Astrocyte (in vitro differentiated cells and primary cell): ENCODE measurements at regions not wholly inside any gene's neighbourhood (a gene's known extent, or its start where the extent isn't known, plus 50 kb on each side); places are given as distances from the start of the nearest gene placed in this dataset.

ENCODE experiments used
- DNase-seq: peaks from one replicate; pipeline ENCODE4 v3.0.0-alpha.2; 2010; ENCODE audit warnings: low read depth
- FAIRE-seq: peaks from 2 replicates; lab custom pipeline; 2011; peaks lifted over from hg19 to GRCh38; lab: Jason Lieb, UNC
- H2AFZ ChIP-seq: 2 replicates; pipeline ENCODE4 v1.6.0; 2012; ENCODE audit warnings: low read depth, low read length, inconsistent platforms
- H3K27ac ChIP-seq: 2 replicates; pipeline ENCODE4 v1.5.1; 2011; ENCODE audit warnings: low read depth, low read length, inconsistent platforms
- H3K27me3 ChIP-seq: 2 replicates; pipeline ENCODE4 v1.6.0; 2011; ENCODE audit warnings: low read length, inconsistent platforms; ENCODE audit not compliant: insufficient read depth
- H3K36me3 ChIP-seq: 2 replicates; pipeline ENCODE4 v1.5.1; 2011; ENCODE audit warnings: low read length, inconsistent platforms; ENCODE audit not compliant: insufficient read depth
- H3K4me1 ChIP-seq: 2 replicates; pipeline ENCODE4 v1.5.1; 2011; ENCODE audit warnings: low read length, inconsistent platforms; ENCODE audit not compliant: insufficient read depth
- H3K4me2 ChIP-seq: 2 replicates; pipeline ENCODE4 v1.6.0; 2012; ENCODE audit warnings: low read length, inconsistent platforms
- H3K4me3 ChIP-seq: 2 replicates; pipeline ENCODE4 v1.5.1; 2011; ENCODE audit warnings: low read depth, mild to moderate bottlenecking, low read length, inconsistent platforms; ENCODE audit not compliant: insufficient read depth
- H3K79me2 ChIP-seq: 2 replicates; pipeline ENCODE4 v1.6.0; 2012; ENCODE audit warnings: mild to moderate bottlenecking, low read length, inconsistent platforms; ENCODE audit not compliant: insufficient read depth
- H3K9ac ChIP-seq: 2 replicates; pipeline ENCODE4 v1.6.0; 2012; ENCODE audit warnings: mild to moderate bottlenecking, low read length, inconsistent platforms
- H3K9me3 ChIP-seq: 2 replicates; pipeline ENCODE4 v1.5.1; 2012; ENCODE audit warnings: low read depth, mild to moderate bottlenecking, low read length, inconsistent platforms; ENCODE audit not compliant: insufficient read depth
- H4K20me1 ChIP-seq: 2 replicates; pipeline ENCODE4 v1.6.0; 2012; ENCODE audit warnings: low read length, inconsistent platforms; ENCODE audit not compliant: insufficient read depth
- H3K27ac Mint-ChIP-seq: one replicate; pipeline ENCODE4 v1.8.0; 2021; ENCODE audit warnings: mild to moderate bottlenecking, mixed read lengths; ENCODE audit not compliant: unreplicated experiment
- H3K27me3 Mint-ChIP-seq: one replicate; pipeline ENCODE4 v1.8.0; 2021; ENCODE audit warnings: low read depth, mixed read lengths; ENCODE audit not compliant: unreplicated experiment
- H3K36me3 Mint-ChIP-seq: one replicate; pipeline ENCODE4 v1.8.0; 2021; ENCODE audit warnings: low read depth, mixed read lengths; ENCODE audit not compliant: unreplicated experiment
- H3K4me1 Mint-ChIP-seq: one replicate; pipeline ENCODE4 v1.8.0; 2021; ENCODE audit warnings: low read depth, mixed read lengths; ENCODE audit not compliant: unreplicated experiment
- H3K4me3 Mint-ChIP-seq: one replicate; pipeline ENCODE4 v1.8.0; 2021; ENCODE audit warnings: mild to moderate bottlenecking, moderate library complexity, mixed read lengths; ENCODE audit not compliant: unreplicated experiment
- H3K9me3 Mint-ChIP-seq: one replicate; pipeline ENCODE4 v1.8.0; 2021; ENCODE audit warnings: mild to moderate bottlenecking, mixed read lengths; ENCODE audit not compliant: unreplicated experiment
- EZH2 ChIP-seq: IDR thresholded peaks from 2 replicates; pipeline ENCODE4 v1.6.1; 2012; ENCODE audit warnings: mild to moderate bottlenecking, low read length, inconsistent platforms; ENCODE audit not compliant: insufficient read depth
- TF ChIP-seq, protein P1 (sequence below): IDR thresholded peaks from 2 replicates; pipeline ENCODE4 v1.5.1; 2011; ENCODE audit warnings: low read depth, mild to moderate bottlenecking, inconsistent platforms, low read length, moderate library complexity; ENCODE audit not compliant: insufficient read depth

DNA sequence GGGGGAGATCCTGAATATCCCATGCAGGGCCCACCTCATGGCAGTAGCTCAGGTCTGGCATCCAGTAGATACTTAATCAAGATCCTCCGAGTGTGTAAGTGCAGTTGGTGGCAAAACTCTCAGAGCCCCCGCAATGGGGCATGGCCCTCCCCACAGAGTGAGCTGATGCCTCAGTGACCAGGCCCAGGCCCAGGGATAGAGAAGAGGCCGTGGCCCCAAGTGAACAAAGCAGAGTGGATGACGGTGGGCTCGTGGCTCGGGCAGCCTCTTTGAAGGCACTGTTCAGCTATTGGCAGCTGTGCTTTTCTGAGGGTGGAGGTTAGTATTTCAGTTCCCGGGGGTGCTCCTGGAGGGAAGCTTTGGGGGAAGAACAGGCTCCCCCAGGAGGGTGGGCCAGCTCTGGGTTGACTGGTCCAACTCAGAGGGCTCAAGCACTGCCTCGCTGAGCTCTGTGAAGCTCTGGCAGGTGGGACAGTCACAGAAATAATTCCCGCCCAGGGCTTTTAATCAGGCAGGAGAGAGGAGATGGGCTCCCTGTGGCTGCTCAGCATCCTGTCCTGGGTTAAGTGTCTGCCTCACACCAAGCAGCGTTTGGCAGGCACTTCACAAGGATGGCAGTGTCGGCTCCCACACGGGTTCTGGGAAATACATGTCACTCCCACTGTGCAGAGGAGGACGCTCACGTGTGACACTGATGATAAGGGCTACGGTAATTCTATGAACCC, 583.6 kb downstream of the TCERG1L start:
- Histone ChIP-seq H3K9me3 (no peaks in the 10 kb centered on the region), H3K79me2 (no peaks in the 10 kb centered on the region), H3K27me3 (no peaks in the 10 kb centered on the region), H3K4me3 (no peak overlapping the region), H4K20me1 (no peaks in the 10 kb centered on the region), H3K9ac (no peak overlapping the region), H3K4me1 (no peaks in the 10 kb centered on the region), H3K27ac (no peak overlapping the region), H3K4me2 (no peak overlapping the region), H3K36me3 (no peaks in the 10 kb centered on the region), H2AFZ (no peak overlapping the region)
- no peak for FAIRE-seq
- Mint-ChIP-seq H3K36me3 (no peaks in the 10 kb centered on the region), H3K9me3 (peaks cover 8% of the 10 kb centered on the region), H3K4me1 (no peaks in the 10 kb centered on the region), H3K27me3 (peaks cover 5% of the 10 kb centered on the region), H3K4me3 (no peak overlapping the region), H3K27ac (no peak overlapping the region)
- no peak for TF ChIP-seq EZH2
- TF ChIP-seq, protein P1, sequence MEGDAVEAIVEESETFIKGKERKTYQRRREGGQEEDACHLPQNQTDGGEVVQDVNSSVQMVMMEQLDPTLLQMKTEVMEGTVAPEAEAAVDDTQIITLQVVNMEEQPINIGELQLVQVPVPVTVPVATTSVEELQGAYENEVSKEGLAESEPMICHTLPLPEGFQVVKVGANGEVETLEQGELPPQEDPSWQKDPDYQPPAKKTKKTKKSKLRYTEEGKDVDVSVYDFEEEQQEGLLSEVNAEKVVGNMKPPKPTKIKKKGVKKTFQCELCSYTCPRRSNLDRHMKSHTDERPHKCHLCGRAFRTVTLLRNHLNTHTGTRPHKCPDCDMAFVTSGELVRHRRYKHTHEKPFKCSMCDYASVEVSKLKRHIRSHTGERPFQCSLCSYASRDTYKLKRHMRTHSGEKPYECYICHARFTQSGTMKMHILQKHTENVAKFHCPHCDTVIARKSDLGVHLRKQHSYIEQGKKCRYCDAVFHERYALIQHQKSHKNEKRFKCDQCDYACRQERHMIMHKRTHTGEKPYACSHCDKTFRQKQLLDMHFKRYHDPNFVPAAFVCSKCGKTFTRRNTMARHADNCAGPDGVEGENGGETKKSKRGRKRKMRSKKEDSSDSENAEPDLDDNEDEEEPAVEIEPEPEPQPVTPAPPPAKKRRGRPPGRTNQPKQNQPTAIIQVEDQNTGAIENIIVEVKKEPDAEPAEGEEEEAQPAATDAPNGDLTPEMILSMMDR = no peak
- no peak for DNase-seq

DNA sequence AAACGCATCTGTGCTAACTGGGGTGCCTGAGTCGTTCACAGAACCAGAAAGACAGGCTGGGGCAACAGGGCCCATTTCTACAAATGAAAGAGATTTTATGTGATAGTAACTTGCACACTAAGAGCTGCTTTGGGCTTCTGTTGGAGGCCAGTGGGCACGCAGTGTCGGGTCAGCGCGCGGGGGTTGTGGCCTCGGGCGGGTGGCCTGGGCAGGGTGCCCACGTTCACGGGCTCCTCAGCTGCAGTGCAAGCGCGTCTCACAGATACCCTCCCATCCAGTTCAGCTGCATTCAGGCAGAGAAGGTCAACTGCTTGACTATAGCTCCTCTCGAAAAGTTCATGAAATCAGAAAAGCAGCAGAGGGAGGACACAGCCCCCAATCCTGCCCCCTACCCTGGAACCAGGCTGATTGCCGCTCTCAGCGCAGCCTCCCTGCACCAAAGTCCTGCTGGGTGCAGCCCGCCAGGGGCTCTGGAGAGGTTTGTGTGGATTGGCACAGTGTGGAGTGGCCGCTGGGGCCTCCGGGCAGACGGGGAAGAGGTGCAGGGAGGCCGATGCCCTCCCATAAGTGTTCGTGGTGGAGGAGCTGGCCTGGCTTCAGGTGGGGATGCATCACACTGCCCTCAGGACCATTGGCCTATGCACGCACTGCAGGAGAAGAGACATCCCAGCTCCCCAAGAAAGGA, 582.8 kb downstream of the TCERG1L start:
- FAIRE-seq (no peak), DNase-seq (no peak)
- Histone ChIP-seq H3K9ac (no peak overlapping the region), H4K20me1 (no peaks in the 10 kb centered on the region), H3K27me3 (no peaks in the 10 kb centered on the region), H3K4me3 (no peak overlapping the region), H3K4me2 (no peak overlapping the region), H3K36me3 (no peaks in the 10 kb centered on the region), H3K4me1 (no peaks in the 10 kb centered on the region), H3K27ac (no peak overlapping the region), H3K79me2 (no peaks in the 10 kb centered on the region), H2AFZ (no peak overlapping the region), H3K9me3 (no peaks in the 10 kb centered on the region)
- H3K36me3 Mint-ChIP-seq = no peaks in the 10 kb centered on the region
- TF ChIP-seq, protein P1 = no peak
- TF ChIP-seq EZH2 = no peak
- no peak overlapping the region for H3K27ac Mint-ChIP-seq
- peaks cover 5% of the 10 kb centered on the region for H3K27me3 Mint-ChIP-seq
- peaks cover 8% of the 10 kb centered on the region for H3K9me3 Mint-ChIP-seq
- no peaks in the 10 kb centered on the region for H3K4me1 Mint-ChIP-seq
- H3K4me3 Mint-ChIP-seq = no peak overlapping the region

DNA sequence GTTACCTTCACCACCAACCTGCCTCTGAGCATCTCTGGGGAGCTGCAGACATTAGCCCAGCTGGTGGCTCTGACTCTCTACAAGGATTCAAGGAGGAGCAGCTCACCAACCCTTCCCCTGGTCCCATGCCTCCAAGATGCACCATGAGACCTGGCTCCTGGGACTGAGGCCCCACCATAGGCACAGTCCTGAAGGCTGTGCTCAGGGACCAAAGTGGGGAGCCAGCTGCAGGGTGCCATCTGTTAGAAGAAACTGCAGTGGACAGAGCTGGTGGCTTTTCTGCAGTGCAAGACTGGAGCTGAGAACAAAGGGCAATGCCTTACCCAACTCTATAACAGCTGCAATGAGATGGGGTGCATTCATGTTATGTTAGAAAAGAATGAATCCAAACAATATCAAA, 581.6 kb downstream of the TCERG1L start:
- TF ChIP-seq, protein P1 = no peak
- TF ChIP-seq EZH2 = no peak
- no peak overlapping the region for H3K4me2 ChIP-seq
- no peaks in the 10 kb centered on the region for H4K20me1 ChIP-seq
- no peak overlapping the region for H3K4me3 Mint-ChIP-seq
- no peaks in the 10 kb centered on the region for H3K36me3 Mint-ChIP-seq
- H3K4me3 ChIP-seq = no peak overlapping the region
- H3K4me1 Mint-ChIP-seq = no peaks in the 10 kb centered on the region
- H3K36me3 ChIP-seq = no peaks in the 10 kb centered on the region
- no peak overlapping the region for H3K9ac ChIP-seq
- H3K27me3 Mint-ChIP-seq = peaks cover 8% of the 10 kb centered on the region
- H3K9me3 Mint-ChIP-seq = peaks cover 11% of the 10 kb centered on the region
- no peaks in the 10 kb centered on the region for H3K79me2 ChIP-seq
- no peak overlapping the region for H2AFZ ChIP-seq
- DNase-seq (no peak), FAIRE-seq (no peak)
- no peaks in the 10 kb centered on the region for H3K4me1 ChIP-seq
- peaks cover 4% of the 10 kb centered on the region for H3K9me3 ChIP-seq
- H3K27ac Mint-ChIP-seq = no peak overlapping the region
- no peaks in the 10 kb centered on the region for H3K27me3 ChIP-seq
- H3K27ac ChIP-seq = no peak overlapping the region
